CD4-positive, alpha-beta T cell treated with Interleukin-15 for 1 hour (primary cell): ENCODE measurements at regions not wholly inside any gene's neighbourhood (a gene's known extent, or its start where the extent isn't known, plus 50 kb on each side); places are given as distances from the start of the nearest gene placed in this dataset.

Source experiments
- DNase-seq: peaks from one replicate; pipeline ENCODE4 v3.0.0-alpha.2; 2020

DNA sequence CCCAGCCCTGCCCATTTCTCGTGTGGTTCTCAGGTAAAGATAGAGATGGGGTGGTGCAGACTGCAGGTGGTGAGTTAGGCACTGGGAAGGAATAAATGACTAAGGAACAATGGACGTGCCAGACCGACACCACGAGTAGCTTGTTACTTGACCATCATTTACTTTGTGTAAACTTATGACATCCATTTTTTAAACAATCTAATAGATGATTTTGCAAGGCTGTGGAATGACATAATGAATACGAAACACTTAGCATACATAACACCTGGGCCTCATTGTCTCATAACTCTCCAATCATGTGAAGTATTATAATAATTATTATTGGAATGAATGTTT lies 137.3 kb upstream of the CPEB2 start:
- DNase-seq = no peak

DNA sequence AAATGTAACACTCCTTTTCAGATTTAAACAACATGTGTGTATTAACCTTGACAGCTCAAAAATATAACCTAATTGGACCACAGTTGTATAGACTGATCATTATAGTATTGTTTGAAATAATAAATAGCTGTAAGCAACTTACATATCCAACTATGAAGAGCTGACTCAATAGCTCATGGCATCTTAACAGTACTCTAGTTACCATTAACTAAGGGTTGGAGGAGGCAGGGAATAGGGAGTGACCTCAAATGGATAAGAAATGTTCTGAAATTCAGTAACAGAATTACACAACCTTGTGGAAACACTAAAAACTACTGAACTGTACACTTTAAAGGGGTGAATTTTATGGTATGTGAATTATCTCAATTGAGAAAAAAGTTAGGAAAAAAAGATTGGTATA lies 136.5 kb upstream of the CPEB2 start:
- DNase-seq = no peak

DNA sequence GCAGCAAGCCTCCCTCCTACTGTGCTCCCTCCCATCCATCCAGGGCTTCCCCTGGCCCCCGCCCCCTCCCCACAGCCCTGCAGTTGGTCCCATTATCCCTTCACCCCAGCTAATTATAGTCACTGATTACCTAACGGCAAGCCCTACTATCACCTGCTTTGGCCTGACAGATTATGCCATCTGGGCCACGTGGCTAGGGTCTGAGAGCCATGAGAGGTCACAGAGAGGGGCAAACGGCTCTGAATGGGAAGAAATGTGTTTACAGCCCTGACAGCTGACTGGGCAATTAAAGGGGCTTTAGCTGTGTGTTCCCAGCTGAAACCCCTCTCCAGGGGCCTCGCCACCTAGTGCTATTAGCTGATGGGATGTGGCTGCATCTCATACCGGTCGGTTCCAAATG lies 134.4 kb upstream of the CPEB2 start:
- DNase-seq = no peak

DNA sequence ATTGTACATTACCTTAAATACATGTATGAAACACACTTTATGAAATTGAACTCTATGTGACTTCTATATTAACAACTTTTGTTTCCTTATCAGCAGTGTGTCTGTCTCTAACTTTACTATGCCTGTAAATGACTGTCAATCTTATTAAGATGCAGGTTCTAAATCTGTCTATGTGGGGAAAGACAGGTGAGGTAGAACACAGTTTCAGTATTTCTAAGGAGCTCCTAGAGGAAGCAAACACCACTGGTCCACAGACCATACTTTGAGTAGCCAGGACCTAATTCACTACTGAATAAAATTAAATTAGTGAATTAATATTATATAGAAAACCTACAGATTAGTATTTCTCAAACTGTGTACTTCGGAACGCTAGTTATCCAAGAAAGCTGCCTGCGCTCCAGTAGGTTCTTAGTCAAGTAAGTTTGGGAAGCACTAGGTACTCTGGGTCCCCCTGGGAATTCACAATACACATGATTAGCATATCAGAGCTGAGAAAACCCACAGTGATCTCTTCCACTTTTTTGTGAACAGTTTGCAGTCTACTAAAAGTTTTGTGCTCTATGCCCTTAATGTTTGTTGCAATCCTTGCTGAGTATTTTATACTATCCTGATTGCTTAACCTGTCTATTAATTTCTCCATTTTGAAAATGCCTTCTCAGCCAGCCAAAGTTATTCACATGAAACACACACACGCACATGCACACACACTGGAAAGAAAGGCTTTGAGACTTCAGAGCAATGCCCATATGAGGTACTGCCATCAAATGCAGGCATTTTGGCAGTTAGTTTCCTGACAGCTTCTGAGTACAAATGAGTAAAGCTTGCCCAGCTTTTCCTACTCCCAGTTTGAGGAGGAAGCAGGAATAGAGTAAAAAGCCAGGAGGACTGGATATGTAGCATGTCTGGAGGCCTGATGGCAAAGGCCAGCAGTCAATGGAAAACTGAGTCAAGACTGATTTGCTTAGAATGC lies 133.6 kb upstream of the CPEB2 start:
- DNase-seq = no peak

DNA sequence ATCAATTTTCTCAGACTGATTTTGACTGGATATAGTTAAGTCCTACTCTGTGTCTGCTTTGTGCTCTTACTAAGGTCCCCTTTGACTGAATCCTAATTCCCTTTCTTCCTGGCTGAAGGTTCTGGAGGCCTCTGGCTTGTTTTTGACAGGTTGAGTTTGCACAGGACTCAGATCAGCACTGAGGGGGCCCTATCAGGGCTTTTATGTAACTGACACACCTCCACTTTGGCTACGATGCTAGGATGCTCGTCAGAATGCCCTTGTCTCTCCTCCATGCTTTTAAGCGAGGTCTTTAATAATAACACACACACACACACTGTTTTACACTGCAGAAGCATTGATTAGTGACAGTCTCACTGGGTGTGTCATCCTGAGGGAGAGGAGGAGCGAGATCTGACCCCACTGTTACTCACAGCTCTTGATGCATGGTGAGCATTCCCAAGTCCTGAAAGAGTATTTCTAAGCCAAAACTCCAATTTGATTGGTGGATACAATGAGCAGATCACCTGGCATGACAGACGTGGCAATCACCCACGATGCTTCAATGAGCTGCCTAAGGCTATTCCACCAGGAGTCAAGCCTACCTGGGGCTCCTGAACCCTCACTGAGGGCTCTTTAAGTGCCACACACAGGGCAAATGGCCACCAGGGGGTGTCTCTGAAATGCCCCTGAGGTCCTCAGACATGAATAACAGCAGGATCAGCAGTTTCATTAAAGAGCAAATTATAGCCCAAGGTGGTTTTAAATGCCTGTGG lies 130.4 kb upstream of the CPEB2 start:
- DNase-seq = peak; percentile 22

DNA sequence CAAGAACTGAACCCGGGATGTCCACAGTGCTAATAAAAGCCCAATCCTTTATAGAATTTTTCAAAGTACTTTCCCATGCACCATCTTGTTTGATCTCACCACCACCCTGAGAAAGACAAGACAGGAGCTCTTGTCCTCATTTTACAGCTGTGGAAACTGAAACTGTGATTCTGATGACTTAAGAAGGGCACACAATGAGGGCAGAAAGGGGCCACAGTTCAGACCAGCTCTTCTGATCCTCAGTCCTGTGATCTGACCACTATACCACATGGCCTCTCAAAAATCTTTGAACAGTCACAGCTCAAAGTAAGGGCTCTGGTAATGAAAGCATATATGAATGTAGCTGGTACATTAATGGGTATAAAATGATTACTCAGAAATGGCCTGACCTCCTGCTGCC lies 127.3 kb upstream of the CPEB2 start:
- no peak for DNase-seq

DNA sequence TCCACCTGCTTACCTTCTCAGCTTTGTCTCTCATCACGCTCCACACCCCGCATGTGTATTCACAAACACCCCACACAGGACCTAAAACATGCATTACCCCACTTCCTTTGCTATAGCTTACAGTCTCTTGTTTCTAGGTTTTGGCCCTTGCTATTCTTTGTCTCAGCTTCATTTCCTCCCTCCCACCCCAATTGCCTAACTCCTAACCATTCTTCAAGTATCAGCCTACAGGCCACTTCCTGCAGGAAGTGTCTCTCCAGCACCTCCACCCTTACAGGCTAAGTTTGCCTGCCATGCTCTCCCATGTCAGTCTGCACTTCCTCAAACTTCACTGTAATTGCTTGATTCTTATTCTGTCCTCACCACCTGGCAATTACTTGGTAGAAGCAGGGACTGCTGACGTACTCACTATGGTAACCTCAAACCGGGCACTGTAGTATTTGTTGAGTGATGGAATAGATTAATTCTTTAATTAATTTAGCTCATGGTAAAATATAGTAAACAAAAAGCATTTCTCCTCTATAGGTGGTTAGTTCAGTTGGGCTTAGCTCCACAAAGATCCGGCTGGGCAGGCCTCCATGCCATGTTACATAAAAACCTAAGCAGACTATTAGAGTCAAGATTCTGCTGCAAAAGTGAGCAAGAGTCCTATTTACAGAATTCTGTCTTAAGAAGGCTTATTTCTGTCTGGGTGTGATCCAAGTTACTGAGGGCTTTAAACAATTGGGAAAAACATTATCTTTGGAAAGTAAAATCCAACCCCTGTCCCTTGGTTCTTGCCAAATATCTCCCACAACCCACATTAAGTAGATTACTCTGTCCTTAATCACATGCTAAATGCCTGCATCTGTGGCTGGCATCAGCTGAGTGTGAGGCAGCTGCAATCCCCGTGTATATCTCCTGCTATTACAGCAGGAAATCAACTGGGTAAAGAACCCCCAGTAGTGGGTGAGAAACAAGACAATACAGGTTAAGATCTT lies 124.7 kb upstream of the CPEB2 start:
- DNase-seq = peak; percentile 49

DNA sequence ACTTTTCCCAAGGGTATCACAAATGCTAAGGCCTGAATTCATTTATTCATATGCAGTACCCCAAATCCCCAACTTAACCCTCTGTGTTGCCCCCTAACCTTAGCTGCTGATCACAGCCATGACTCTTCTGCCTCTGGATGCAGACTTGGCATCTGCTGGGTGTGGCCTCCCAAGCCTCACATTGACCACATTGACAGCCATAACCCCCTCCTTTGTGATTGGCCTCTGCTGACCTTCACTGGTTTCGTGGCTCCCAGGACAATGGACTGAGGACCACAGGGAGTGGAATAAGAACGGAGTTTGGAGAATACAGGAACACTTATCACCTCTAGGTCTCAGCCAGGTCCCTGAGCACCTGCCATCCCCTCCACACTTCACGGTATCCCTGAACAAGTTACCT lies 123.6 kb upstream of the CPEB2 start:
- DNase-seq = no peak

DNA sequence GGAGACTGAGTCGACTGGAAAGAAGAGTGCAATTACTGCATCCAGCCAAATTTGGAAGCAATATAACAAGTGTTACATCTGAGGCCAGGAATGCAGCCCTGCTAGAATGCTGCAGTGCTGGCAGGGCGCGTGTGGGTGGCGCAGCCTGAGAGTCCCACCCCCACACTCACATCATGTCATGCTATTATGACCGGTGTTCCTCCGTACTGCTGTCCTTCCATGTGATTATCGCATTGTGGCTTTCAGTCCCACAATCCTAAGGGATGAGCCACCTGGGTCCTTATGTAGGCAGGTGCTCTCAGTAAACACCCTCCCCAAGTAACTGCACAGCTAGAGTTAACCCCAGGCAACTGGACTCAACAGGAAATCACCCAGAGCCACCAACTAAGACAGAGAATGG lies 122.6 kb upstream of the CPEB2 start:
- DNase-seq = no peak

DNA sequence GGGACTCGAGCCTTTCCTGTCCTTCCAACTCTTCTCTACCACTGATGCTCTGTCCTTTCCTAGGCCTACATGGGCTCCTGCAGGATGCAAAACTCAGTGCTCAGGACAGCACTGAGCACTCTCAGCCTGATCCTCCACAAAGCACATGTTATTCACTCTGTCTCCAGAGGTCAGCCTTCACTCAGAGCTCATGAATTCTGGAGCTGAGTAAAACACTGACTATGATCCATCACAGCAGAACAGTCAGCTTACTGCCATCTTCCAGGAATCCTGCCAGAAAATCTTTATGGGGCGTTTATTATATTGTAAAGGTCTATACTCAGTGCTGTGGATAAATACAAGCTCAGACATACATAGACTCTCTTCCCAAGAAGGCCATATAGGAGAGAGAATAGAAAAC lies 121.5 kb upstream of the CPEB2 start:
- DNase-seq = no peak

DNA sequence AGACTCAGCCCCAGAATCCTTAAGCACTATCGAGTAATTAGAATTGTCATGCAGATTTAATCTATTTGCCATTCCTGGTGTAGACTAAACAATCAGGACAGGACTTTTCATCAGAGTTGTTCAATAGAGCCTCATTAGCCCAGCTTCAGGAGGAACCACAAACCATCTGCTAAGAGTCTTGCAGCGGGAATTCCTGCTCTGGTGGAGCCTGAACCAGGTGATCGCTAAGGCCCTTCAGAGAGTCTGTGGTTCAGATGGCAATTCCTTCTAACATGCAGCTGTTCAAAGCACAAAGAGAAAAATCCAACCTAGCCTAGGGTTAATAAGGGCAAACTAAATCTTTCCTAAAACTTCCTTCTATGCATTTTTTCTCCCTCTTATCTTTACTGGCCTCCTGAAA lies 119.1 kb upstream of the CPEB2 start:
- no peak for DNase-seq

DNA sequence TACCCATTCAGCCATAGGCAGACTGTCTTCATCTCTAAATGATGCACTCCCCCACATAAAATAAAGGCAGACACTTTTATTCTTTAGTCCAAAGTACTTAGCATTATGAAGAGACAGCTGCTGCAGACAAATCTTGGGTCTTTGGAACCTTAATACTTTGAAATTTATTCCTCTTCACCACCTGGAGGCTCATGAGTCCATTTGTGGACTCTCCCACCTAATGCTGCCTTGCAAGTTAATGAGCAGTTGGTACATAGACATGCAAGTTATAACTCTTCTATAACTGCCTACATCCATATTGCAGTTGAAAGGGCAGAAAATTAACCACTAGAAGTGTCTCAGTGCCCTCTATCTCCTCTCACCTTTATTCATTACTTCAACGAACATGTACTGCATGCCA lies 118.6 kb upstream of the CPEB2 start:
- no peak for DNase-seq

DNA sequence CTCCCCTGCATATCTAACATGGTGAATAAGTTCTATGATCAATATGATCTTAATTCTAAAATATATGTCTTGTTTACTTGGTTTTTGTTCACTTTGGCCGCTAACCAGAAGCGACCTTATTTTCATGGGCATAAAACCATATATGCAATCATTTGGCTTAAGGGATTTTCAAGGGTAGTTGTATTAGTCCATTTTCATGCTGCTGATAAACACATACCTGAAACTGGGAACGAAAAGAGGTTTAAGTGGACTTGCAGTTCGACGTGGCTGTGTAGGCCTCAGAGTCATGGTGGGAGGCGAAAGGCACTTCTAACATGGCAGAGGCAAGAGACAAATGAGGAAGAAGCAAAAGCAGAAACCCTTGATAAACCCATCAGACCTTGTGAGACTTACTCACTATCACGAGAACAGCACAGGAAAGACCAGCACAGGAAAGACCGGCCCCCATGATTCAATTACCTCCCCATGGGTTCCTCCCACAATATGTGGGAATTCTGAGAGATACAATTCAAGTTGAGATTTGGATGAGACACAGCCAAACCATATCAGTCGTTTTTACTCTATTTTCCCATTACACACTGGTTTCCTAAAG lies 114.3 kb upstream of the CPEB2 start:
- no peak for DNase-seq

DNA sequence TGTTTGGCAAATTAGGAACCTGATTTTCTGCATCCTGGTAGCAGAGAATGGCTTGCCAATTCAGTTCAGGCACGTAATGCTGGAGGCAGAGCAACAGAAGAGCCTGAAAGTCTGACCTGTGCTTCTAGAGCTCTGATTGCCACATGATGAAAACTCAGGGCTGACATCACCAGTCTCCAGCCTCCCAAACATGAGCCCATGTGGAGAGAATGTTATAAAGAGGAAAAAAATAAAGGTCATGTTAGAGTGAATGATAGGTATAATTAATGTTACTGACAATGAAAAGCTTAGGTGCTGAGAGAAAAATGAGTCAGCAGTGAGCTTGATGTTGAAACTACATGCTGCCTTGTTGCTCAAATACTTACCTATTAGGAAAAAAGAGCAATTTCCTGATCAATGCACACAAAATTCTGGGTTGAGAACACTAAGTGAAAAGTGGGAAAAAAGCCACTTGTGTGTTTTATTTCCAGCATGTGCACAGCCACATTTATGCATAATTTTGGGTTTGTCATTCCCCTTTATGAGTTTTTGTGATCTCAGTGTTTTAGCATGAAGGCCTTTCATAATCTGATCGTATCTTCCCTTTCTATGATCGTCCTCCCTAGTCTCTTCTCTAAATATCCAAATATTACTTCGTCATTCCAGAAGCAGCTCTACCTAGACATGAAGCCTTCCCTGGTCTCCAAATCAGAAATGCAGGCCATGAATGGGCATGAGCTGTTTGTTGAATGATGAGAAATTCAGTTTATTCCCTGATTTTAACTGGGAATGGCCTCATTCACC lies 113.3 kb upstream of the CPEB2 start:
- DNase-seq = no peak

DNA sequence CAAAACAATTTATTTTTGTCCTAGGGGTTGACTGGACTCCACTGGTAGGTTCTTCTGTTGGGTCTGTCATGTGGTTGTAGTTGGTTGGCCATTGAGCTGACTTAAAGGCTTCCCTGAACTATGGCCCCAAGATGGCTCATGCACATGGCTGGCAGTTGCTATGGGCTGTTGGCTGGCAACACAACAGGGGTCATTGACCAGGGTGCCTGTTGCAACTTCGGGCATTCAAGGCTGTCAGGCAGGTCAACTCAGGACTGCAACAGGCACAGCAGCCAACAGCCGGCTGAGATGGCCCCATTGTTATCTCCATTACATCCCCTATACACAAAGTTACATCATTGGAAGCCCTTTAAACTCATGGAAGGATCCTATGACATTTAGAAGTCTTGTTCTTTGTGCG lies 109.7 kb upstream of the CPEB2 start:
- DNase-seq = no peak

DNA sequence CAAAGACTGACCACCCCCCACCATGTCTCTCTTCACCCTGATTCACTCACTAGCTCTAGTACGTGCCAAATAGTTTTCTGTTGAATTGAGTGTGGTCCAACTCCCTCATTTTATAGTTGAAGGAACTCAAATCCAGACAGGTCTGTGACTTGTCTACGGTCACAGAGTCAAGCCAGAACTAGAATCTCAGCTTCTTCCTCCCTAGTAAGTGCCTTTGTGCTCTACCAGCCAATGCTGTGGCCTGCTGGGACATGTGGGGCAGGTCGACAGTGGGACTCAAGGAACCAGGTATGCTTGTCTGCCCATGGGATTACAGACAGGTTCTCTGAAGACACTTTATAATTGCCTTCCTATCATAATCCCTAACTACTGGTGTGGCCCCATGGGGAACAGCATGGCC lies 108.6 kb upstream of the CPEB2 start:
- DNase-seq = no peak

DNA sequence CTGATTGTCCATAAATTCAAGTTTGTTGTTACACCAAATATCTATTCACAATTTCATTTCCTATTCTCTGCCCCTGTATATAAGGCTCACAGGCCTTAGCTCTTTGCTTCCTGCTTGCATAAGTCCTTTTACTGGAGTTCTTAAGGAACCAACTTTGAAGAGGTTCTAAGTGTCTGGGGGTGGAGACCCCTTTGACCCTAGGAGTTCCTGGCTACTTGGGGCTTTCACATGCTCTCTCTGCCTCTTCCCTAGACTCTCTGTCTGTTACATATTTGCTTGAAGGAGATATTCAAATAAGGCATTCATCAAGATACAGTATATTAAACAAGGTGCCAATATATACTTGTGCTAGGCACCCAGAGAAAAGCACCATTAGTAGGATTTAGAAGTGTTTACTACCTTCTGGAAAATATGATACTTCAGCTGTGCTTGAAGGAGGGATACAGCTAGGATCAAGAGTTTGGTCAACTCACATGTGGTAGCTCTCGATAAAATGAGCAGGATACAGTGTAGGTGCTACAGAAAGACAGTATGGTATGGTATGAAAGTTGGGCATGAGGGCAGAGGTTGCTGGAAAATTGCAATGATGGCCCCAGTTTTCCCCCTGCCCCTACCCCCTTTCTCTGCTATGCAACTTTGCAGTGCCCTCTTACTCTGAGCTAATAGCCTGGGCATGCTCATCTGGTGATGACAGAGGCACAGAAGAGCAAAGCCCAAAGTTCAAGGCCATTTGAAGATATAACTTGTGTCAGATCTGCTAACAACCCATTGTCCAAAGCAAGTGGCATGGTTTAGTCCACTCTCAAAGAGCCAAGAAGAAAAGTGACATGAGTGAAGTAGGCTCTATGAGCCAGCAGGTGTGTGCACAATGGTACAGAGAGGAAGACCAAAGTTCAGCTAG lies 107.6 kb upstream of the CPEB2 start:
- DNase-seq = no peak

DNA sequence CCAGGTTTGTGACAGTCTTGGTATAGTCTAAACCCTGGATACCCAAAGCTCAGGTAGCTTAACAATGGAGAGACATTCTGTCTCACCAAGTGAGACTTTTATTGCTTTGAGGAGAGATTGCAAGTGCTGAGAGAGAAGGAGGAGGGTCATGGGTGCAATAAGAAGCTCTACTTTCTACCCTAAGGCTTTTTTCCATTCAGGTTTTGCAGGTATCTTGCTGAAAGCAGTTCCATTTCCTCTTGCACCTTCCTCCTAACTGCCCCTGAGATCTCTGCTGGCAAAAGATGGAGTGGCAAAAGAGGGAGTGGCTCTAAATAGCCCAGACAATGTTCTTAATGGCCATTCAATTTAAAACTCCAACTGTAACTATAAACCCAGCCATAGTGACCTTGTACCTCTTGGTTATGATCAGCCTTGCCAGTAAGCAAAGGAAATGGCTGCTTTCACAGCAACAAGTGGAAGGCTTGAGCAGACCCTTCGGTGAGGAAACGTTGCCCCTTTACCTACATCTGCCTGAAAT lies 105.6 kb upstream of the CPEB2 start:
- DNase-seq = no peak

DNA sequence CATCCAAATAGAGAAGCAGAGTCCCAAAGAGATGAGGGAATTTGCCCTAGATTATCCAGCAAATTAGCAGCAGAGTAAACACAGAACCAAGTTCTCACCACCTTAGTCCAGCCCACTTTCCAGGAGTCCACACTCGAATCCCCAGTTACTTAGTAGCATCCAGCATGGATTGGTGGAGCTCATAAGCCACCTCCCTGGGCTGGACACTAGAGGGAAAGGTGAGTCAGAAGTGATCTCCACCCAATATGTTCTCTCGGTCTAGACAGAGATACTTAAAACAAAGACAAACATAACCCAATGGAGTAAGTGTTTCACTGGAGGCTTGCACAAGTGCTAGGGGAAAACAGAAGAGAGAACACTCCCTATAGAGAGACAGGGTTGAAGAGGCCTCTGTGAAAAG lies 105.1 kb upstream of the CPEB2 start:
- no peak for DNase-seq

DNA sequence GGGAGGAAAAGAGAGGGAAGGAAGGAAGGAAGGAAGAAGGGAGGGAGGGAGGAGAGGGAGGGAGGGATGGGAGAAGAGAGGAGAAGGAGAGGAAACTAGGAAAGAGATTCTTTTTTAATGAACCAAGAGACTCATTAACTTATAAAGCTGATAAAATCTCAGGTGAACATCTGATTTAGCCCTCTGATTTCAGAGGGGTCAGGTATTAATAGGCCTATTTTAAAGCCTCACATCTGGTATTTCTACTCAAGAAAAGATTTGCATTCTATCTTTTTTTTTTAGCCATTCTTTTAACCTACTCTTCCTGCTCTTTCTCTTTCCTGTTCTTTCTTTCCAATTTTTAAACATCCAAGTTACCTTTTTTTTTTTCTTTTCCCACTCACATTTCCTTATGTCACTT lies 103.3 kb upstream of the CPEB2 start:
- DNase-seq = no peak

DNA sequence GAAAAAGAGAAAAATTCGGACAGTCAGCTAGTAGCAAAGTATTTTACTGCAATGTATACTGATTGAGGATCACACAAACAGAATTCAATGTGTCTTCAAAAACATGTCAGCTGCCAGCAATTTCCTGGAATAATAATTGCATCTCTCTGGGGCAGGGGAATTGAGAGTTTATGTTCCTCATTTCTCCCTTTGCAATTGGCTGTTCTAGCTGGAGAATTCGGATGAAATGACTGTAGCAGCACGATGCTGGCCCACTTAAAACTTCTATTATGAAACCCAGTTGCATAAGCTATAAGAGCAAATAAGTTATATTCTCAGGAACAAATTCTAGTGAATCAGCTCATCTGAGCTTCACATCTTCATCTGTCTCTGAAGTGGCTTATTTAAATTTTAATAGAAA lies 99.9 kb upstream of the CPEB2 start:
- no peak for DNase-seq
